NCI-H1417 (cell line): ENCODE measurements at regions not wholly inside any gene's neighbourhood (a gene's known extent, or its start where the extent isn't known, plus 50 kb on each side); places are given as distances from the start of the nearest gene placed in this dataset.

Source experiments
- DNase-seq, 3 experiments: peaks; one replicate each; lab custom pipeline; 2025; lab: John Stamatoyannopoulos, UW

DNA sequence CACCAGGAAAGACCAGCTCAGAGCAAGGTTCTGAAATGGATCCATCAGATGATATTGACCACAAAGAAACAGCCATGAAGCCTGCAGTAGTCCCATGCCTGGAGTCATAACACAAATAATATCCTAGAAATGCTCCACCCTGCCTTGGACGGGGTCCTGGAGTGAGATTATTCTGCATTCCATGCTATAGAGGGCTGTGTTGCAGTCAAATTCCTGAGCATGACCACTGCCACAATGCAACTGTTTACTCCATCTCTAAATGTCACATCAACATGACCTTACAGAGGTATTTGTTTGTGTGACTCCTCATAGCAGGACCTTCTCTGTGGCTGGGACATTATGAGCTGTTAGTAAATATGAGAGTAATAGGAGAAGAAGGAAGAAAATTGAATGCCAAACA is 257.5 kb upstream of the TCF21 start:
- DNase-seq = no peak

DNA sequence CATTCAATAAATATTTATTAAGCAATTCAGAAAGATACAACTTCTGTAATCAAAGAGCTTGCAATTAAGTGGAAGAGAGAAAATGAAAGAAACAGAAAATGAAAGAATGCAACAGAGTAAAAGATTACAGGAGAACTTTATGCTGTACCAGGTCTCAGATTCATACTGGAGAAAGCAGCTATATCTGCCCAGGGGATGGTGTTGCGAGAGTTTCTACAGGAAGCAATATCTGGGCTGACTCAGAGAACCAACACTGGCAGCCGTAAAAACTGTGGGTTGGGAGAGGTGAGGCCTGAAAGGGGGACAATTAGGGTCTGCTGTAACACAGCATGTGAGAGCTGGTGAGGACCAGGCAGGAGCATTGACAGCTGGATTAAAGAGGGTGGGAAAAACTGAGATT is 256.7 kb upstream of the TCF21 start:
- DNase-seq = no peak

DNA sequence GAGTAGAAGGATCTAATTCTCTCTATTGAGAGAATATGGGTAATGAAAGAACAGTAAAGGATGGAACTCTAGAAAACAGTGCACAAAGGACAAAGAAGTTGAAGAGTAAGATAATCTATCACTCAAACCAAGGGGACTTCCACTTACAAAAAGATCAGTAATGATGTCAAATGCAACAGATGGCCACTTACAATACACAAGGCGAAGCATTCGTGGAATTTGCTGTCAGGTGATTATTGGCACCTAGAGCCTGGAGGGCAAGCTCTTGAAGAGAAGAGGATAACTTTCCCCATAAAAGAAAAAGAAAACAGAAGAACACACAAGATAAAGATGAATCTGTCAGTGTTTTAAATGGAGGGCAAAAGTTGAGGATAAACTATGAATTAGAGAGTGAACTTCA is 256.0 kb upstream of the TCF21 start:
- DNase-seq = no peak

DNA sequence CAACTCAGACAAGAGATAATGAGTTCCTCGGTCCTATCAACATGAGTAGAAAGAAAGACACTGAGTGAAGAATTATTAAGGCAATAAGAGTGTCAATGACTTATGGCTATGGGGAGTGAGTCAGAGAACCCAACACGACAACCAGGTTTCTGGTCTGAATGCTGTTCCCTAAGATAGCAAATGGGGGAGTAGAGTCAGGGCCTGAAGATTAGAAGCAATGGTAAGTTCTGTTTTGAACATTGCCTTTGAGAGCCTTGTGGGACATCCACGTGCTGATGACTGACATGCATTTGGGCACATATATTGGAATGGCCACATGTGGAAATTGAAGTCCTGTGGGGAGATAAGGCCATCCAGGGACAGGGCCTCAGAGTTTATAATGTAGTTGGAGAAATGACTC is 254.4 kb upstream of the TCF21 start:
- no peak for DNase-seq

DNA sequence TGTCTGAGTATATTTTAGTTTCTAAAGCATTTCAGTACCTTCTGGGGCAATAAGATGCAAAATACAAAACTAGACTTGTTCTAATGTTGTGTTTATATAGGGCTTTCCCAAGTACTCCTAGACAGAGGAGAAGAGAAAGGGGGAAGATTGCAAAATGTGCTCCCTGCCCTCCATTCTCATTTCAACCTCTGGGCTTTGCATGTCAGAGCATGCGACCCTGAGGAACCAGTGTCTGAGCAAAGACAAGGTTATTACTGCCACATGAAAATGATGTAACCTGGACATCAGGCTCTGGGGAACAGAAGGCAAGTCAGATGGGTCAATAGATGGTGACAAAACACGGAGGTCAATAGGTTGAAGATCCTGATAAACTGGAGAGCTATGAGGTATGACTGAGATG is 253.5 kb upstream of the TCF21 start:
- no peak for DNase-seq

DNA sequence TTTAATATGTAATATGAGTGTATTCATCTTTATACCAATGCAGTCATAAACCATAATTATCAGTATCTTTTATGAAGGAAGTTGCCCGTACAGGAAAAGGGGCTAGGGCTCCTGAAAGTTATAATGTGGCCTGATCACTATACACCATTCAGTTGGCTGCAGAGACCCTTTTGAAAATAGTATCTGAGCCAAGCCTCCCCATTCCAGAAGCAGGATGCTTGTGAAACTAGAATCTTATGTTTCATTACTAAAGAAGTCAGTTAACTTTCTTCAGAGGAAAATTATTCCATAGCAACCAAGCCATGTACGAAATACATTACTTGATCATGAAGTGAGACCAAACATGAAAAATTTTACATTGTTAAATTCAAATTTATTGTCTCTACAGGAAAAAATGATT is 251.5 kb upstream of the TCF21 start:
- DNase-seq = no peak

DNA sequence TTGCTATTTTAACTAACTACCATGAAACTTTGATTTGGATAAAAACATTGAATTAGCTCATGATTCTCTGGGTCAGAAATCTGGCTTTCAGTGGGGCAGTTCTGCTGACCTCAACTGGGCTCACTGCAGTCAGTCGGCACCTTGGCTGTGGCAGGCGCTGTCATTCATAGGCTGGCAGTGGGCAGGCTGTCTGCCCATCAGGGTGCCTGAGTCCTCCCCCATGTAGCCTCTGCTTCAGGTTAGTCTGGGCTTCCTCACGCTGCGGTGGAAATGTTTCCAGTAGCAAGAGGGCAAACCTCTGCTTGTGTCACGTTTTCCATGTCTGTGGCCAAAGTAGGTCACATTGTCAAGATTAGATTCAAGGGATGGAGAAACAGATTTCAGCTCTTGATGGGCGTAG is 251.0 kb upstream of the TCF21 start:
- no peak for DNase-seq

DNA sequence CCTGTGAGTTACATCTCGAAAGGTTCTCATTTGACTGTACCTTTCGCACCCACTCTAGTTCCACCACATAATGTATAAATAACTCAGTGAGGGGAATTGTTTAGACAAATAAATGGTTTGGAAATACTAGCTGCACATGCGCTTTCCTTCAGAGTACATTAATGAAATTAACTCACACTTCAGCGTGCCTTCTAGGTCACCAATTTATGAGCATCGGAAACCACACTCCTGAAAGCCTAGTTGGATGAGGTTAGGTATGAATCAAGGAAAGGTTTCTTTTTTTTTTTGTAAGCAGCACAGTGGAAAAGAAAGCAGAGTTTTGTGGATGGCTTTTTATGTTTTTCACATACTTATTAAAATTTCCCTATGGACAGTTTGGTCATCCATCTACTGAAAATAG is 247.8 kb upstream of the TCF21 start:
- DNase-seq = no peak

- DNase-seq = no peak
Measured at GRCh38 chr6:133644548-133644891, 244.4 kb upstream of the TCF21 start.

DNA sequence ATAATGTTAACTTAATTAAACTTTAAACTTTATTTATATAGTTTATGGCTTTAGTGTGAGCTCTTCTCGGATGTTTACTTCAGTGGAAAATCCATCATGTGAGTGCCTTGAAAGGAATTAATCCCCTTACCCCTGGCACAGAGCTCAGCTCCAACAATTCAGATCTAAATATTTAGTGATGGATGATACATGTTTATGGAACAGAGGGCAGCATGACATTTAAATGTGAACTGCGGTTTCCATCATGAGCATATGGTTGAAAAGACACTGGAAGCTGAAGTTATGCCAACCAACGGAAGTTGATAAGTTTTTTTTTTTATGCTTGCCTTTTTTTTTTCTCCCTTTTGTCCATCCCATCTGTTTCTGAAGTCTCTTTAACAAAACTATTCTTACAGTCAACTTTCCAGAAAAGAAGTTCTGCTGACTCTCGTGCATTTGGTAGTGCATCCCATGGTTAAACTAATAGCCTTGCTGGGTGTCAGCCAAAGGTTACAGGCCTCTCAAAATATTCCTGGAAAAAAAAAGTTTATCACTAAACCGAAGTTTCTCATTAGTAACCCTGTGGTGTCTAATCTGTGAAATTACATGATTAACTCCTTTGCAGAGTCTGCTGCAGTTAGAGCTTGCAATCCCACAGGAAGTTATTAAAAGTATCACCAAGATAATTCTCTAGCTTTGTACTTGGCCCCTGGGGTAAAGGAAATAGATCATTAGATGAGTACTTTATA is 243.9 kb upstream of the TCF21 start:
- DNase-seq = peak in 1 of 3 experiments; percentile 32

DNA sequence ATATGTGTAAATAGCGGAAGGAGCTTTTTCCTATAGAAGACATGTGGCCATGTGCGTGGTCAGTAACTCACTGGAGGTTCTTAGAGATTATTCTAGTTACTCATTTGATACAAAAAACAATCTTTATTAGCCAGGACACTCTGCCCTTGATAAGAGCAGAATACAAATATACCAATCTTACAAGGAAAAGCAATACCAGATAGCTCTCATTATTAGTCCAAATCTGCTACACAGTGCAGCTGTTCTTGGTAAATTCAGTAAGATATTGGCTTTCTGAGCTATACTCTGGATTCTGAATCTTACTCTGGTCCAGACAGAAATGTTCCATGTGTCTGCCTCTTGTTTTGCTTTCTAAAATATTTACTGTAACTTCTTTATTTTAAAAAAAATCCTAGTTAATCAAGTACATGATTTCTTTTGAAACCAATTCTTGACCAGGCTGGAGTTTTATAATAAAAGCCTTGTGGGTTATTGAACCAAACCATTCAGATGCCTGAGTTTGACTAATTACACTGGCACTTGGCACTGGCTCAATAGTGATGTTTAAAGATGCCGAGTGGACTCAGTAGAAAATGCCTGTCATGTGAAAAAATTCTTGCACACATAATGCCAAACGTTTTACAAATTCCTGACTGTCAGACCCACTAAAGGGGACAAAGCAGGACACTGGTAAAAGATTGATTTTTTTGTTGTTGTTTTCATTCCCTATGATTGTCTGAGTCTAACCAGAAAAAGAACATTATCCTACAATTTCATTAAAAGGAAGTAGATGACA is 242.8 kb upstream of the TCF21 start:
- DNase-seq = no peak

DNA sequence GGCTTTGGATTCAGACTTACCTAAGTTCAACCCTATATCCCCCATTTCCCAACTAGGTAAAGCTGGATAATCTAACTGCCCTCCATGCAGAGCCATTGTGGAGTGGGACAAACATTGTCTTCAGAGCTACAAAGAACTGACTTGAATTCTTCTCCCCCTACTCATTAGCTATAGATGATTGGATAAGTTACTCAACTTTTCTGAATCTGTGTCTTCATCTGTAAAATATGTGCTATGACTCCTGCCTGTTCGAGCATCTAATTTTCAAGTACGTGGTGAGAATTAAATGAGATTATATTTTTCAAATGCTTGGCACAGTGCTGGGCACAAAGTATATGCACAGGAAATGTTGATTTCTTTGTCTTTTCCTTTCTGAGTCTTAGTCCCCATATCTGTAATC is 240.3 kb upstream of the TCF21 start:
- no peak for DNase-seq

DNA sequence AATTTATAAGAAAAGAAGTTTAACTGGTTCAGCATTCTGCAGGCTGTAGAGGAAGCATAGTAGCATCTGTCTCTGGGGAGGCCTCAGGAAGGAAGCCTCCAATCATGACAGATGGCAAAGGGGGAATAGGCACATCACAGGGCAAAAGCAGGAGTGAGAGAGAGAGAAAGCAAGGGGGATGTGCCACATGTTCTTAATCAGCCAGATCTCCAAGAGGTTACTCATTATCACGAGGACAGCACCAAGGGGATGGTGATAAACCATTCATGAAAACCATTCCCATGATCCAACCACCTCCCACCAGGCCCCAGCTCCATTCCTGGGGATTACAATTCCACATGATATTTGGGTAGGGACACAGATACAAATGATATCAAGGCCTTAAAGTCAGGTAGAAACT is 217.5 kb upstream of the TCF21 start:
- no peak for DNase-seq

GRCh38 chr6:133673056-133673455 is 215.9 kb upstream of the TCF21 start:
- DNase-seq = no peak

DNA sequence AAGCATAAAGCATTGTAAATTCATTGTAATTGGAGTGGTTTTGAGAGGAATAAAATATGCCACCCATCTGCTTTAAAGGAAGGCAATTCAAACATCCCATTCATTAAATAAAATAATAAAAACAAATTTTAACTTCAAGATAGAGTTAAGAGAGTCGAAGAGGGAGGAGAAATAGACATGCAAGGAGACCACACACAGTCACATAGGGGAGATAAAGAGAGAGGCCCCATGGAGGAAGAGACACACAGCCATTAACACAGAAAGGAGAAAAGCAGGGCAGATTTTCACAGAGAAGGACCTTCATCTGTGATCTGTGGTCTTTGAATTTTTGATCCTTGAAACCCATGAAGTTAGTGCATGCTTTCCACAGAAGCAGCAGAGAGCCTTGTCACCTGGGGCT is 214.3 kb upstream of the TCF21 start:
- DNase-seq = no peak

GRCh38 chr6:133680994-133681393 is 207.9 kb upstream of the TCF21 start:
- no peak for DNase-seq

GRCh38 chr6:133681891-133682290 is 207.0 kb upstream of the TCF21 start:
- DNase-seq = no peak

GRCh38 chr6:133682506-133683307 is 206.2 kb upstream of the TCF21 start:
- DNase-seq = no peak

GRCh38 chr6:133683308-133683580 is 205.7 kb upstream of the TCF21 start:
- no peak for DNase-seq

- DNase-seq = no peak
Measured at GRCh38 chr6:133683606-133684005, 205.3 kb upstream of the TCF21 start.

GRCh38 chr6:133688705-133689492 is 200.0 kb upstream of the TCF21 start:
- DNase-seq = no peak

DNA sequence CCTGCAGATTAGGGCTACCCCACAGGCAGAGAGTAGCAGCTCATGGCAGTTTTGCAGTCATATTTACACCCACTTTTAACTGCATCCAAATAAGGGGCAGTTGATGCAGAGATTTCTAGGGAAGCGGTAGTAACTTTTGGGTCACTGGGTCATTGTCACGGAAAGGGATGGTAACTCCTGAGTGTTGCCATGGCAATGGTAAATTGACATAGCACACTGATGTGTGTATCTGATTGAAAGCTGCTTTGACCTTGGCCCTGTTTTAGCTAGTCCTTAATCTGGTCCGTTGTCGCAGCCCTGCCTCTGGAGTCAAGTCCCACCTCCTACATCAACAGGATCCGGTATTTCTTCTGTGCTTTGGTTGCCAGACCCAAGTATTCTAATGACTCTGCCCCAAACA is 199.1 kb upstream of the TCF21 start:
- DNase-seq = no peak

DNA sequence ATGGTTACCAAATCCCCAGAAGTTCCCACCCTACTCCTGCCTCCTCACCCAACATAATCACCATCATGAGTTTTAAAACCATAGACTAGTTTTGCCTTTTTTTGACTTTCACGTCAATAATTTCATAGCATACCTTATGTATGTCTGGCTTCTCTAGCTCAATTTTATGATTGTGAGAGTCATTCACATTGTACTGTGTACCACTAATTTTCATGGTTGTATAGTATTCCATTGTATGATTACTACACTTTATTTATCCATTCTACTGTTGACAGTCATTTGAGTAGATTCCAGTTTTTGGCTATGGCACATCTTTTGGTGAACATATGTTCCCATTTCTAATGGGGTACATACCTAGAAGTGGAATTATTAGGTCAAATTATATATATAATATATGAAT is 195.3 kb upstream of the TCF21 start:
- DNase-seq = no peak
